SK-N-SH treated with all-trans-retinoic acid at 6 μM for 48 hours (cell line): ENCODE measurements at regions not wholly inside any gene's neighbourhood (a gene's known extent, or its start where the extent isn't known, plus 50 kb on each side); places are given as distances from the start of the nearest gene placed in this dataset.

Experiments
- ARNTL ChIP-seq: fragments of 450-650 bp; formaldehyde crosslinking; IDR thresholded peaks from 2 replicates; pipeline ENCODE4 v1.5.0; 2020; ENCODE audit warnings: low read depth, mild to moderate bottlenecking, moderate library complexity, borderline replicate concordance
- BACH2 ChIP-seq: fragments of 250-450 bp; sonication (Bioruptor Pico); IDR thresholded peaks from 2 replicates; pipeline ENCODE4 v1.9.0; 2021; ENCODE audit warnings: mild to moderate bottlenecking, borderline replicate concordance
- CSRNP3 ChIP-seq: fragments of 250-450 bp; sonication (Bioruptor Pico); IDR thresholded peaks from 2 replicates; pipeline ENCODE4 v1.5.1; 2021; ENCODE audit warnings: mild to moderate bottlenecking, moderate library complexity
- ESRRG ChIP-seq: fragments of 250-450 bp; sonication (Bioruptor Pico); IDR thresholded peaks from 2 replicates; pipeline ENCODE4 v1.6.1; 2021; ENCODE audit warnings: mild to moderate bottlenecking
- GLIS3 ChIP-seq: fragments of 250-450 bp; sonication (Bioruptor Pico); IDR thresholded peaks from 2 replicates; pipeline ENCODE4 v1.5.0; 2020; ENCODE audit warnings: mild to moderate bottlenecking, moderate library complexity
- ISL1 ChIP-seq: fragments of 250-450 bp; sonication (Bioruptor Pico); IDR thresholded peaks from 2 replicates; pipeline ENCODE4 v2.1.2; 2022; ENCODE audit warnings: mild to moderate bottlenecking, moderate library complexity
- PATZ1 ChIP-seq: fragments of 250-450 bp; sonication (Bioruptor Pico); IDR thresholded peaks from 2 replicates; pipeline ENCODE4 v1.8.0; 2020; ENCODE audit warnings: mild to moderate bottlenecking, moderate library complexity, borderline replicate concordance
- RARB ChIP-seq: fragments of 250-450 bp; sonication (Bioruptor Pico); IDR thresholded peaks from 2 replicates; pipeline ENCODE4 v1.8.0; 2021; ENCODE audit warnings: mild to moderate bottlenecking, moderate library complexity
- SNAI2 ChIP-seq: fragments of 250-450 bp; sonication (Bioruptor Pico); IDR thresholded peaks from 2 replicates; pipeline ENCODE4 v1.5.0; 2020; ENCODE audit warnings: mild to moderate bottlenecking, moderate library complexity
- TOX ChIP-seq: fragments of 250-450 bp; sonication (Bioruptor Pico); IDR thresholded peaks from 2 replicates; pipeline ENCODE4 v1.8.0; 2021; ENCODE audit warnings: mild to moderate bottlenecking, moderate library complexity, borderline replicate concordance
- ZFP3 ChIP-seq: fragments of 250-450 bp; sonication (Bioruptor Pico); IDR thresholded peaks from 2 replicates; pipeline ENCODE4 v1.5.0; 2020; ENCODE audit warnings: mild to moderate bottlenecking, moderate library complexity
- ZFP30 ChIP-seq: fragments of 450-650 bp; formaldehyde crosslinking; IDR thresholded peaks from 2 replicates; pipeline ENCODE4 v1.5.0; 2022; ENCODE audit warnings: mild to moderate bottlenecking, moderate library complexity

GRCh38 chr12:58655375-58655774 is 264.9 kb downstream of the LRIG3 start:
- TF ChIP-seq ARNTL (CRISPR knock-in tag) (no peak), PATZ1 (CRISPR knock-in tag) (no peak), ZFP30 (CRISPR knock-in tag) (no peak), TOX (CRISPR knock-in tag) (no peak), ZFP3 (CRISPR knock-in tag) (no peak), CSRNP3 (CRISPR knock-in tag) (no peak), ISL1 (CRISPR knock-in tag) (no peak), BACH2 (CRISPR knock-in tag) (no peak), RARB (CRISPR knock-in tag) (no peak), SNAI2 (CRISPR knock-in tag) (no peak), GLIS3 (CRISPR knock-in tag) (no peak), ESRRG (no peak)
